ENCODE measurements at regions not wholly inside any gene's neighbourhood (a gene's known extent, or its start where the extent isn't known, plus 50 kb on each side); places are given as distances from the start of the nearest gene placed in this dataset.

- TF ChIP-seq, protein P1, sequence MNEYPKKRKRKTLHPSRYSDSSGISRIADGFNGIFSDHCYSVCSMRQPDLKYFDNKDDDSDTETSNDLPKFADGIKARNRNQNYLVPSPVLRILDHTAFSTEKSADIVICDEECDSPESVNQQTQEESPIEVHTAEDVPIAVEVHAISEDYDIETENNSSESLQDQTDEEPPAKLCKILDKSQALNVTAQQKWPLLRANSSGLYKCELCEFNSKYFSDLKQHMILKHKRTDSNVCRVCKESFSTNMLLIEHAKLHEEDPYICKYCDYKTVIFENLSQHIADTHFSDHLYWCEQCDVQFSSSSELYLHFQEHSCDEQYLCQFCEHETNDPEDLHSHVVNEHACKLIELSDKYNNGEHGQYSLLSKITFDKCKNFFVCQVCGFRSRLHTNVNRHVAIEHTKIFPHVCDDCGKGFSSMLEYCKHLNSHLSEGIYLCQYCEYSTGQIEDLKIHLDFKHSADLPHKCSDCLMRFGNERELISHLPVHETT (CRISPR knock-in tag; conservative IDR thresholded peaks at IDR 0.05) = no peak
Measured at GRCh38 chr7:114050571-114050970, 131.8 kb upstream of the PPP1R3A start (continued).

DNA sequence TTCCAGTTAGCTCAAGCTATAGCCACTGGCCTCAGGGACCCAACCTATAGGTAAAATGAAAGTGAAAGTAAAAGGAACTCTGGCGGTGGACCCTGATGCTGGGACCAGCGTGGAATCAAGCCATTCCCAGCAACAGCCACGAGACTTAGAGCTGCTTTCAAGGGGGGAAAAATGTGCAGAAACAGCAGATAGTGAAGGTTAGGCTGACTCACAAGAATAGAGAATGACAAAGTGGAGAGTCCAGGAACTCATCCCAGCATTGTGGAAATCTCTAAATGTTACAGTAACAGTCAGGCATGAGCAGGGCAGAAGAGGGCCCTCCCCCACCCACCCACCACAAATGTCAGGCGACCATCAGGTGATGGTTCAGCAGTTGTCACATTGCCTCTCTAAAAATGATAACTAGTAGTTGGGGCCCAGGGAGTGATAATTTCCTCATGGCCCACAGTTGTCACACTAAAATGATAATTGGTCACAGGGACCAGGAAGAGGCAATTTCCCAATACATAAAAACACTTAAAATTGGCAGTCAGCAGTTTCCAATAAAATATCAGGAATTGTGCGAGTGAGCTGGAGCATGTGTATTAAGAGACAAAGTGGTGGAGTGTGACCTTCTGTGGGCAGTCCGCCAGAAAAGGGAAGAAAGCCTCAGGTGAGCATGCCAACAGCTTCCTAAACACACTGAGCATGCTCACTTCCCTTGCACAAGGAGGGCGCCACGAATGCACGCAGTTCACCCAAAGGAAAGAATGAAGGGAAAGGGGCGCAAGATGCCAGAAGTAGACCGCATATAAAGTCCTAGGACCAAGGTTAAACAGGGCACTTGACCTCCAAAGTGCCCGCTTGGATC lies 129.8 kb upstream of the PPP1R3A start:
- ATAC-seq (peak; percentile 87), FAIRE-seq (no peak), DNase-seq (ENCODE audit: low spot score) (peak; percentile 12)
- peak overlapping the region; percentile 86 for H3K4me2 ChIP-seq (ENCODE audit: low read depth, low read length)
- ChIA-PET POLR2A (no interaction called here), CTCF (ENCODE audit: low intra/inter-chr PET ratio, low total read pairs) (no interaction called here)
- 60% methylated on average over 12 of the region's 12 CpGs for WGBS (ENCODE audit: low lambda C conversion rate)
- no peaks in the 10 kb centered on the region for H3K36me3 ChIP-seq (replicated peaks in 1 of 2; ENCODE audit: control insufficient read depth in 1 of 2, insufficient read depth in 2 of 2, low read length in 2 of 2)
- H3K4me1 ChIP-seq (ENCODE audit: insufficient read depth, low read length) = peaks cover 9% of the 10 kb centered on the region
- H3K79me2 ChIP-seq (ENCODE audit: insufficient read depth, low read length) = no peaks in the 10 kb centered on the region
- in situ Hi-C loops (cut with HindIII; ENCODE audit: extremely low pct_ligation_motif_present, low pct_unique_long_range_greater_than_20kb) (no loop called here), intact Hi-C loops (cut with micrococcal nuclease; ENCODE audit: unreplicated experiment) (no loop called here)
- H3K4me3 ChIP-seq (replicated peaks in 1 of 3; ENCODE audit: insufficient read depth in 1 of 3, low read depth in 2 of 3, low read length in 3 of 3) = peak overlapping the region; percentile 43 to 66 (median 50)
- H3K27me3 ChIP-seq (ENCODE audit: control insufficient read depth in 1 of 2, insufficient read depth in 2 of 2, low read length in 2 of 2) = no peaks in the 10 kb centered on the region; a peak in 1 of 5 replicates
- H4K20me1 ChIP-seq (ENCODE audit: insufficient read depth, low read length) = no peaks in the 10 kb centered on the region
- no peak overlapping the region for H3K27ac ChIP-seq (ENCODE audit: extremely low read length, insufficient read depth, low read length)
- BruUV-seq (replicated peaks) = no TSS peak
- no peak overlapping the region for H3K9ac ChIP-seq (ENCODE audit: insufficient read depth, low read depth, low read length)
- H3K9me3 ChIP-seq (ENCODE audit: low read length) = no peaks in the 10 kb centered on the region
- peak overlapping the region; percentile 94 for H2AFZ ChIP-seq (ENCODE audit: low read length)
- no peak for TF ChIP-seq PCBP2 (optimal IDR thresholded peaks at IDR 0.05; ENCODE audit: low read depth, low read length, poor library complexity, severe bottlenecking)
- no peak for TF ChIP-seq JUND (CRISPR knock-in tag; IDR thresholded peaks at IDR 0.05)
- no peak for TF ChIP-seq DNMT1 (CRISPR knock-in tag; IDR thresholded peaks at IDR 0.05)
- TF ChIP-seq, protein P2, sequence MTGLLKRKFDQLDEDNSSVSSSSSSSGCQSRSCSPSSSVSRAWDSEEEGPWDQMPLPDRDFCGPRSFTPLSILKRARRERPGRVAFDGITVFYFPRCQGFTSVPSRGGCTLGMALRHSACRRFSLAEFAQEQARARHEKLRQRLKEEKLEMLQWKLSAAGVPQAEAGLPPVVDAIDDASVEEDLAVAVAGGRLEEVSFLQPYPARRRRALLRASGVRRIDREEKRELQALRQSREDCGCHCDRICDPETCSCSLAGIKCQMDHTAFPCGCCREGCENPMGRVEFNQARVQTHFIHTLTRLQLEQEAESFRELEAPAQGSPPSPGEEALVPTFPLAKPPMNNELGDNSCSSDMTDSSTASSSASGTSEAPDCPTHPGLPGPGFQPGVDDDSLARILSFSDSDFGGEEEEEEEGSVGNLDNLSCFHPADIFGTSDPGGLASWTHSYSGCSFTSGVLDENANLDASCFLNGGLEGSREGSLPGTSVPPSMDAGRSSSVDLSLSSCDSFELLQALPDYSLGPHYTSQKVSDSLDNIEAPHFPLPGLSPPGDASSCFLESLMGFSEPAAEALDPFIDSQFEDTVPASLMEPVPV (CRISPR knock-in tag; IDR thresholded peaks at IDR 0.05) = no peak
- no peak for TF ChIP-seq NR2F2 (IDR thresholded peaks at IDR 0.05; ENCODE audit: borderline replicate concordance, low read depth)
- TF ChIP-seq ZNF879 (CRISPR knock-in tag; IDR thresholded peaks at IDR 0.05) = no peak
- TF ChIP-seq IRF1 (CRISPR knock-in tag; IDR thresholded peaks at IDR 0.05; ENCODE audit: low read depth) = peak; percentile 98
- TF ChIP-seq MAFK (conservative IDR thresholded peaks at IDR 0.05 in 1 of 2, IDR thresholded peaks at IDR 0.05 in 1 of 2; ENCODE audit: low read length in 2 of 2) = 0 out of 4 replicates have a peak, but pooled peaks of 1 of the 2 experiments have one; percentile 17
- TF ChIP-seq ZNF335 (CRISPR knock-in tag; IDR thresholded peaks at IDR 0.05) = 0 out of 2 replicates have a peak, but pooled peaks have one; percentile 39
- no peak for TF ChIP-seq SRSF4 (IDR thresholded peaks at IDR 0.05; ENCODE audit: low read depth, low read length, poor library complexity, severe bottlenecking)
- TF ChIP-seq FIP1L1 (IDR thresholded peaks at IDR 0.05; ENCODE audit: borderline replicate concordance, insufficient read depth, low read depth, low read length) = no peak
- no peak for TF ChIP-seq TEF (CRISPR knock-in tag; IDR thresholded peaks at IDR 0.05)
- TF ChIP-seq DMTF1 (CRISPR knock-in tag; IDR thresholded peaks at IDR 0.05) = no peak
- no peak for TF ChIP-seq ZKSCAN1 (IDR thresholded peaks at IDR 0.05; ENCODE audit: low read length)
